Erythroblast (primary cell): ENCODE measurements at regions not wholly inside any gene's neighbourhood (a gene's known extent, or its start where the extent isn't known, plus 50 kb on each side); places are given as distances from the start of the nearest gene placed in this dataset.

Source experiments
- GATA1 ChIP-seq: IDR thresholded peaks from 2 replicates; pipeline ENCODE4 v1.6.1; 2011; ENCODE audit warnings: low read depth, mild to moderate bottlenecking, control low read depth, low read length, moderate library complexity
- POLR2A ChIP-seq: IDR thresholded peaks from 2 replicates; pipeline ENCODE4 v1.6.1; 2011; ENCODE audit warnings: mild to moderate bottlenecking, low read length

DNA sequence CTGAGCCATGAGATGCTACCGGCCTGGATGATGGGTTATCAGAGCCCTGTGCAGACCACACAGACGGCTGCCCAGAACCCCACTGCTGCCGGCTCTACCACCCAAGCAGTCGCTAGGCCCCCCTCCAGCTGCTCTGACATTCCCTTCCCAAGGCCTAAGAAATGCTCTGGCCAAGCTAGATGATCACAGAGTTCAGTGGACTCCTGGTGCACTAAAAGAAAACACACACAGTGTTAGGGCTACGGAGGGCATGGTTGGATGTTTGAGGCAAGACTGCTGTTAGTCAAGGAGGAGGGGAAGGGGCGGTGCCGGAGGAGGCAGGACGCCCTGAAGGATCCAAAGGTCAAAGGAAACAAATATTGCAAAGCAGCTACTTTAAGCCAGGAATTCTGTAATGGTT is 174.5 kb downstream of the MYCN start:
- TF ChIP-seq POLR2A = no peak
- no peak for TF ChIP-seq GATA1
